K562 (cell line): ENCODE measurements at regions not wholly inside any gene's neighbourhood (a gene's known extent, or its start where the extent isn't known, plus 50 kb on each side); places are given as distances from the start of the nearest gene placed in this dataset.
A peak's percentile ranks its signal among the peaks of the same experiment; 100 is the strongest.

Experiments used
- ATAC-seq: fragments of 200-7000 bp; cut with Tn5 transposase; 3 replicates; pipeline ENCODE4 v1.9.1; 2020; ENCODE audit warnings: moderate library complexity
- BruUV-seq: library from RNA; stranded (reverse); fragments of 400-500 nt; replicated peaks from 2 replicates; lab custom pipeline; 2021; lab: Mats Ljungman, UMichigan
- CTCF ChIA-PET: fragments of 300-600 bp; formaldehyde crosslinking; extraction: SDS; loops from one replicate; lab custom pipeline; 2021; ENCODE audit warnings: low intra/inter-chr PET ratio; lab: Yijun Ruan, JAX
- POLR2A ChIA-PET: fragments of 300-600, 350-650 bp; sonication (Branson Sonifier 250); formaldehyde crosslinking; extraction: SDS; loops from one replicate; lab custom pipeline; 2021; ENCODE audit warnings: antibody characterized with exemption, inconsistent platforms; lab: Yijun Ruan, JAX
- DNase-seq, 4 experiments: peaks; one replicate each; pipeline versions ENCODE4 v3.0.0 to v3.0.0-alpha.2; 2011 to 2018; ENCODE audit warnings: low spot score in 3 of 4, mixed read lengths in 3 of 4; ENCODE audit errors: extremely low read depth in 1 of 4
- FAIRE-seq: peaks from 2 replicates; lab custom pipeline; 2011; peaks lifted over from hg19 to GRCh38; lab: Jason Lieb, UNC
- H2AFZ ChIP-seq: 2 replicates; pipeline ENCODE4 v1.6.0; 2011; ENCODE audit warnings: low read depth, low read length, control low read depth, inconsistent platforms
- H3K27ac ChIP-seq: fragments of 200-600 bp; 3 replicates; pipeline ENCODE4 v1.8.0; 2011; ENCODE audit warnings: low read depth, mild to moderate bottlenecking, control low read depth, inconsistent platforms, low read length, moderate library complexity, mixed read lengths; ENCODE audit errors: extremely low read depth
- H3K27me3 ChIP-seq, 2 experiments: fragments of 300-600 bp in 1 of 2; 2 replicates in 1 of 2; 3 replicates in 1 of 2; pipeline versions ENCODE4 v1.6.0 to v1.8.0; 2011; ENCODE audit warnings: inconsistent platforms in 2 of 2, low read length in 2 of 2, mild to moderate bottlenecking in 1 of 2, mixed read lengths in 1 of 2, moderate library complexity in 1 of 2; ENCODE audit not compliant: control insufficient read depth in 2 of 2, insufficient read depth in 2 of 2
- H3K36me3 ChIP-seq: fragments of 300-600 bp; 3 replicates; pipeline ENCODE4 v1.8.0; 2011; ENCODE audit warnings: mild to moderate bottlenecking, low read length, inconsistent platforms; ENCODE audit not compliant: control insufficient read depth, insufficient read depth
- H3K4me1 ChIP-seq, 2 experiments: fragments of 200-600 bp in 1 of 2; replicated peaks in 1 of 2; 2 replicates in 1 of 2; 3 replicates in 1 of 2; pipeline versions ENCODE4 v1.5.1 to v1.8.0; 2011; ENCODE audit warnings: inconsistent platforms in 2 of 2, low read length in 2 of 2, mild to moderate bottlenecking in 1 of 2, mixed read lengths in 1 of 2, moderate library complexity in 1 of 2; ENCODE audit not compliant: control insufficient read depth in 2 of 2, insufficient read depth in 2 of 2
- H3K4me2 ChIP-seq: 2 replicates; pipeline ENCODE4 v1.6.1; 2011; ENCODE audit warnings: low read length, control low read depth, inconsistent platforms, mixed read lengths; ENCODE audit not compliant: insufficient read depth
- H3K4me3 ChIP-seq: fragments of 200-600 bp; sonication (generic), shearing (Covaris generic); 2 replicates; pipeline ENCODE4 v1.5.1; 2016; ENCODE audit warnings: control low read depth, inconsistent platforms
- H3K79me2 ChIP-seq: fragments of 200-600 bp; 3 replicates; pipeline ENCODE4 v1.8.0; 2011; ENCODE audit warnings: low read length, inconsistent platforms; ENCODE audit not compliant: control insufficient read depth, insufficient read depth
- H3K9ac ChIP-seq, 2 experiments: 2 replicates each; pipeline versions ENCODE4 v1.6.0 to v1.6.1; 2011; ENCODE audit warnings: low read depth in 2 of 2, low read length in 2 of 2, control low read depth in 1 of 2, inconsistent platforms in 1 of 2, mild to moderate bottlenecking in 1 of 2, mixed read lengths in 1 of 2; ENCODE audit not compliant: insufficient read depth in 1 of 2
- H3K9me1 ChIP-seq: one replicate; pipeline ENCODE4 v1.6.0; 2011; ENCODE audit warnings: inconsistent platforms, mild to moderate bottlenecking, low read length, moderate library complexity; ENCODE audit not compliant: control insufficient read depth, insufficient read depth
- H3K9me3 ChIP-seq: replicated peaks from 2 replicates; pipeline ENCODE4 v1.5.1; 2011; ENCODE audit warnings: low read depth, low read length, inconsistent platforms; ENCODE audit not compliant: control insufficient read depth, insufficient read depth
- H4K20me1 ChIP-seq: replicated peaks from 2 replicates; pipeline ENCODE4 v1.6.1; 2011; ENCODE audit warnings: low read length, inconsistent platforms, mixed read lengths; ENCODE audit not compliant: control insufficient read depth, insufficient read depth
- BMI1 ChIP-seq: fragments of 150-350 bp; IDR thresholded peaks from 2 replicates; pipeline ENCODE4 v1.6.1; 2014; ENCODE audit warnings: low read length
- CEBPB ChIP-seq: fragments of 450-650 bp; IDR thresholded peaks from 2 replicates; pipeline ENCODE4 v1.6.1; 2016; ENCODE audit warnings: missing genetic modification characterization, missing compliant biosample characterization
- ID3 ChIP-seq, 2 experiments: fragments of 250-450 bp in 1 of 2; fragments of 450-650 bp in 1 of 2; sonication (Bioruptor Pico) in 1 of 2; IDR thresholded peaks; 2 replicates each; pipeline versions ENCODE4 v1.6.1 to v1.8.0; 2016 to 2021; ENCODE audit warnings: mild to moderate bottlenecking in 2 of 2, moderate library complexity in 2 of 2, missing compliant biosample characterization in 1 of 2, missing genetic modification characterization in 1 of 2
- MAFF ChIP-seq: IDR thresholded peaks from 2 replicates; pipeline ENCODE4 v1.6.1; 2012; ENCODE audit warnings: low read length, improper control_type of control experiment
- MAFG ChIP-seq: fragments of 450-650 bp; conservative IDR thresholded peaks from 2 replicates; pipeline ENCODE4 v1.6.1; 2016; ENCODE audit warnings: missing genetic modification characterization, missing compliant biosample characterization
- MTF1 ChIP-seq: fragments of 250-450 bp; sonication (Bioruptor Pico); IDR thresholded peaks from 2 replicates; pipeline ENCODE4 v1.9.0; 2021; ENCODE audit warnings: moderate library complexity, mild to moderate bottlenecking, inconsistent platforms, borderline replicate concordance
- NFE2 ChIP-seq: IDR thresholded peaks from 2 replicates; pipeline ENCODE4 v1.6.1; 2014; ENCODE audit warnings: antibody characterized with exemption, low read depth
- NFIX ChIP-seq: fragments of 250-450 bp; sonication (Bioruptor Pico); IDR thresholded peaks from 2 replicates; pipeline ENCODE4 v1.4.0; 2020; ENCODE audit warnings: low read depth, mild to moderate bottlenecking, moderate library complexity
- NFXL1 ChIP-seq: fragments of 450-650 bp; formaldehyde crosslinking; IDR thresholded peaks from 2 replicates; pipeline ENCODE4 v1.4.0; 2021; ENCODE audit warnings: mild to moderate bottlenecking
- PML ChIP-seq: IDR thresholded peaks from 2 replicates; pipeline ENCODE4 v1.6.1; 2012; ENCODE audit warnings: low read length, inconsistent platforms
- PPARD ChIP-seq: fragments of 250-450 bp; sonication (Bioruptor Pico); IDR thresholded peaks from 2 replicates; pipeline ENCODE4 v1.8.0; 2022; ENCODE audit warnings: inconsistent platforms, mild to moderate bottlenecking, moderate library complexity
- SMAD4 ChIP-seq: fragments of 250-450 bp; sonication (Bioruptor Pico); conservative IDR thresholded peaks from 2 replicates; pipeline ENCODE4 v1.8.0; 2021; ENCODE audit warnings: inconsistent platforms, mild to moderate bottlenecking, moderate library complexity
- STAG1 ChIP-seq: sonication (generic); formaldehyde crosslinking; IDR thresholded peaks from 2 replicates; pipeline ENCODE4 v1.5.0; 2020; ENCODE audit warnings: missing genetic modification reagents, borderline replicate concordance
- STAT6 ChIP-seq: sonication (generic); formaldehyde crosslinking; IDR thresholded peaks from 2 replicates; pipeline ENCODE4 v1.8.1; 2023; ENCODE audit warnings: mild to moderate bottlenecking, missing genetic modification reagents
- TOE1 ChIP-seq, 2 experiments: fragments of 450-650 bp in 1 of 2; sonication (generic) in 1 of 2; formaldehyde crosslinking in 1 of 2; IDR thresholded peaks; 2 replicates each; pipeline versions ENCODE4 v1.7.1 to v1.8.0; 2016 to 2022; ENCODE audit warnings: borderline replicate concordance in 2 of 2, mild to moderate bottlenecking in 2 of 2, antibody characterized with exemption in 1 of 2, inconsistent platforms in 1 of 2, low read depth in 1 of 2, missing genetic modification reagents in 1 of 2, moderate library complexity in 1 of 2
- ZBED1 ChIP-seq: IDR thresholded peaks from 2 replicates; pipeline ENCODE4 v1.6.1; 2014
- ZBTB7A ChIP-seq: IDR thresholded peaks from 2 replicates; pipeline ENCODE4 v1.6.1; 2011; ENCODE audit warnings: low read depth, mild to moderate bottlenecking, low read length, moderate library complexity, borderline replicate concordance; ENCODE audit not compliant: control insufficient read depth
- ZZZ3 ChIP-seq: fragments of 450-650 bp; IDR thresholded peaks from 2 replicates; pipeline ENCODE4 v1.6.1; 2016; ENCODE audit warnings: antibody characterized with exemption, mild to moderate bottlenecking, moderate library complexity
- WGBS: fragments of 100-300 bp; shearing (Covaris generic); methylation state at CpG from one replicate; pipeline ENCODE4 v1.1.6; 2016; ENCODE audit warnings: low coverage, mixed read lengths; ENCODE audit not compliant: insufficient coverage; ENCODE audit errors: missing lambda C conversion rate; 5-methylcytosine and 5-hydroxymethylcytosine counted together
- in situ Hi-C: fragments of 300-500 bp; cut with MboI; formaldehyde crosslinking; loops from 4 replicates; pipeline ENCODE4 v1.15.0; 2018; ENCODE audit warnings: inconsistent platforms, mixed read lengths
- intact Hi-C: fragments of 100-400 bp; cut with micrococcal nuclease; formaldehyde crosslinking; loops from 2 replicates; pipeline ENCODE4 v1.14.2; 2022

GRCh38 chr18:45378308-45378707 is 237.0 kb upstream of the SLC14A2 start:
- no peak overlapping the region for H3K4me3 ChIP-seq
- H3K4me2 ChIP-seq: no peak overlapping the region
- no peaks in the 10 kb centered on the region for H4K20me1 ChIP-seq
- no TSS peak for BruUV-seq
- intact Hi-C loops (no loop called here), in situ Hi-C loops (no loop called here)
- ChIA-PET POLR2A (no interaction called here), CTCF (no interaction called here)
- ATAC-seq: no peak
- no peaks in the 10 kb centered on the region for H3K79me2 ChIP-seq
- H3K4me1 ChIP-seq: no peaks in the 10 kb centered on the region
- 0% methylated on average over 1 of the region's 1 CpG for WGBS
- no peaks in the 10 kb centered on the region for H3K27me3 ChIP-seq
- H3K9ac ChIP-seq: no peak overlapping the region
- no peak for TF ChIP-seq CEBPB
- TF ChIP-seq TOE1 (IDR thresholded peaks at IDR 0.05; ENCODE audit: borderline replicate concordance): no peak
- TF ChIP-seq TOE1 (CRISPR knock-in tag; IDR thresholded peaks at IDR 0.05; ENCODE audit: borderline replicate concordance, low read depth): no peak
- TF ChIP-seq NFIX (CRISPR knock-in tag): no peak
- TF ChIP-seq BMI1: no peak
- TF ChIP-seq PPARD (CRISPR knock-in tag): no peak
- TF ChIP-seq NFE2: peak; percentile 71
- TF ChIP-seq PML: no peak
- TF ChIP-seq ID3 (CRISPR knock-in tag; IDR thresholded peaks at IDR 0.05): no peak
- TF ChIP-seq ID3 (tag; IDR thresholded peaks at IDR 0.05): no peak
- peak; percentile 2; the same call in 1 of the 2 replicates for TF ChIP-seq MAFF
- no peak for TF ChIP-seq ZBTB7A
- TF ChIP-seq NFXL1 (CRISPR knock-in tag): no peak
- TF ChIP-seq SMAD4 (CRISPR knock-in tag): no peak
- no peak for TF ChIP-seq STAT6 (CRISPR knock-in tag)
- TF ChIP-seq ZZZ3: no peak
- TF ChIP-seq STAG1 (CRISPR knock-in tag): no peak
- TF ChIP-seq MAFG (tag): peak; percentile 58
- TF ChIP-seq MTF1 (CRISPR knock-in tag): no peak
- TF ChIP-seq ZBED1: no peak
- H3K9me3 ChIP-seq: no peaks in the 10 kb centered on the region
- no peak for DNase-seq
- H2AFZ ChIP-seq: no peak overlapping the region
- no peak overlapping the region for H3K27ac ChIP-seq
- no peak for FAIRE-seq
- no peaks in the 10 kb centered on the region for H3K9me1 ChIP-seq
- H3K36me3 ChIP-seq: no peaks in the 10 kb centered on the region
